IMR-90 (cell line): ENCODE measurements at regions not wholly inside any gene's neighbourhood (a gene's known extent, or its start where the extent isn't known, plus 50 kb on each side); places are given as distances from the start of the nearest gene placed in this dataset.

Source experiments
- ATAC-seq: fragments of 200-7000 bp; cut with Tn5 transposase; 2 replicates; pipeline ENCODE4 v1.9.1; 2020; ENCODE audit warnings: low read depth, mild to moderate bottlenecking, moderate library complexity
- BruUV-seq: library from RNA; stranded (reverse); fragments of 400-500 nt; replicated peaks from 2 replicates; lab custom pipeline; 2021; lab: Mats Ljungman, UMichigan
- CTCF ChIA-PET: fragments of 300-600 bp; formaldehyde crosslinking; extraction: SDS; loops from one replicate; lab custom pipeline; 2021; ENCODE audit warnings: antibody characterized with exemption; lab: Yijun Ruan, JAX
- POLR2A ChIA-PET: fragments of 300-600 bp; sonication (Branson Sonifier 250); formaldehyde crosslinking; loops from one replicate; lab custom pipeline; 2022; ENCODE audit warnings: antibody characterized with exemption; ENCODE audit not compliant: unreplicated experiment; lab: Charles Lee
- DNase-seq: peaks from one replicate; pipeline ENCODE4 v3.0.0; 2013
- H2AFZ ChIP-seq: replicated peaks from 2 replicates; pipeline ENCODE3; 2013; ENCODE audit warnings: low read length, mild to moderate bottlenecking; ENCODE audit not compliant: poor library complexity
- H2AK5ac ChIP-seq: 2 replicates; pipeline ENCODE4 v1.6.1; 2013; ENCODE audit warnings: low read depth, low read length, inconsistent platforms
- H2AK9ac ChIP-seq: replicated peaks from 2 replicates; pipeline ENCODE3; 2013; ENCODE audit warnings: mild to moderate bottlenecking, low read depth, low read length, moderate library complexity; ENCODE audit not compliant: poor library complexity
- H2BK120ac ChIP-seq: 2 replicates; pipeline ENCODE4 v1.6.1; 2013; ENCODE audit warnings: low read depth, low read length, inconsistent platforms
- H2BK15ac ChIP-seq: 3 replicates; pipeline ENCODE4 v1.6.1; 2013; ENCODE audit warnings: low read depth, low read length, inconsistent platforms
- H2BK20ac ChIP-seq: 2 replicates; pipeline ENCODE4 v1.6.1; 2013; ENCODE audit warnings: low read depth, mild to moderate bottlenecking, inconsistent platforms, low read length, moderate library complexity
- H2BK5ac ChIP-seq: 2 replicates; pipeline ENCODE4 v1.6.1; 2013; ENCODE audit warnings: mild to moderate bottlenecking, low read depth, low read length, inconsistent platforms; ENCODE audit not compliant: poor library complexity, severe bottlenecking
- H3K14ac ChIP-seq: replicated peaks from 2 replicates; pipeline ENCODE4 v1.6.1; 2013; ENCODE audit warnings: low read depth, low read length, inconsistent platforms
- H3K18ac ChIP-seq: 2 replicates; pipeline ENCODE4 v1.6.1; 2013; ENCODE audit warnings: low read depth, low read length, control low read depth
- H3K23ac ChIP-seq: 2 replicates; pipeline ENCODE4 v1.6.1; 2013; ENCODE audit warnings: low read depth, low read length, inconsistent platforms
- H3K27ac ChIP-seq: 2 replicates; pipeline ENCODE4 v1.5.1; 2013; ENCODE audit warnings: mild to moderate bottlenecking, control low read depth, low read length; ENCODE audit not compliant: insufficient read depth
- H3K27me3 ChIP-seq: 2 replicates; pipeline ENCODE4 v1.6.1; 2013; ENCODE audit warnings: low read length; ENCODE audit not compliant: control insufficient read depth, insufficient read depth
- H3K36me3 ChIP-seq: 2 replicates; pipeline ENCODE4 v1.6.1; 2013; ENCODE audit warnings: low read length, mixed read lengths; ENCODE audit not compliant: control insufficient read depth, insufficient read depth
- H3K4ac ChIP-seq: 2 replicates; pipeline ENCODE4 v1.6.1; 2013; ENCODE audit warnings: low read depth, low read length, inconsistent platforms
- H3K4me1 ChIP-seq: 2 replicates; pipeline ENCODE4 v1.6.1; 2013; ENCODE audit warnings: low read length, mixed read lengths; ENCODE audit not compliant: control insufficient read depth, insufficient read depth
- H3K4me2 ChIP-seq: 2 replicates; pipeline ENCODE4 v1.6.1; 2013; ENCODE audit warnings: low read depth, mild to moderate bottlenecking, control low read depth, low read length, moderate library complexity
- H3K4me3 ChIP-seq: 2 replicates; pipeline ENCODE4 v1.5.1; 2013; ENCODE audit warnings: low read depth, mild to moderate bottlenecking, control low read depth, low read length, moderate library complexity; ENCODE audit not compliant: insufficient read depth
- H3K56ac ChIP-seq: 2 replicates; pipeline ENCODE4 v1.6.1; 2013; ENCODE audit warnings: low read length, inconsistent platforms; ENCODE audit not compliant: insufficient read depth; ENCODE audit errors: extremely low read depth
- H3K79me1 ChIP-seq, 2 experiments: 2 replicates each; pipeline ENCODE4 v1.6.1; 2013; ENCODE audit warnings: low read length in 2 of 2, inconsistent platforms in 1 of 2, low read depth in 1 of 2
- H3K9ac ChIP-seq: 2 replicates; pipeline ENCODE4 v1.6.1; 2013; ENCODE audit warnings: low read depth, low read length, control low read depth
- H3K9me1 ChIP-seq: 2 replicates; pipeline ENCODE4 v1.6.1; 2013; ENCODE audit warnings: low read length, inconsistent platforms; ENCODE audit not compliant: insufficient read depth
- H3K9me3 ChIP-seq: 2 replicates; pipeline ENCODE4 v1.6.1; 2013; ENCODE audit warnings: low read length; ENCODE audit not compliant: control insufficient read depth, insufficient read depth
- H4K20me1 ChIP-seq: 2 replicates; pipeline ENCODE4 v1.6.1; 2013; ENCODE audit warnings: low read length, inconsistent platforms; ENCODE audit not compliant: insufficient read depth
- H4K5ac ChIP-seq: 2 replicates; pipeline ENCODE4 v1.6.1; 2013; ENCODE audit warnings: mild to moderate bottlenecking, low read depth, low read length, control low read depth
- H4K8ac ChIP-seq, 2 experiments: 2 replicates each; pipeline ENCODE4 v1.6.1; 2013; ENCODE audit warnings: low read depth in 2 of 2, low read length in 2 of 2, control low read depth in 1 of 2, inconsistent platforms in 1 of 2
- H4K91ac ChIP-seq: 2 replicates; pipeline ENCODE4 v1.6.1; 2013; ENCODE audit warnings: low read depth, low read length, inconsistent platforms; ENCODE audit not compliant: insufficient read depth
- FOS ChIP-seq: fragments of 150-350 bp; IDR thresholded peaks from 2 replicates; pipeline ENCODE4 v1.6.1; 2016; ENCODE audit warnings: low read depth, low read length
- MAZ ChIP-seq: IDR thresholded peaks from 2 replicates; pipeline ENCODE4 v1.6.1; 2012; ENCODE audit warnings: low read depth, mild to moderate bottlenecking, low read length, improper control_type of control experiment, moderate library complexity, borderline replicate concordance
- MXI1 ChIP-seq: IDR thresholded peaks from 2 replicates; pipeline ENCODE4 v1.6.1; 2012; ENCODE audit warnings: low read depth, mild to moderate bottlenecking, low read length, moderate library complexity, borderline replicate concordance
- NFE2L2 ChIP-seq: fragments of 150-350 bp; IDR thresholded peaks from 2 replicates; pipeline ENCODE4 v1.6.1; 2016; ENCODE audit warnings: low read depth, mild to moderate bottlenecking, low read length
- RAD21 ChIP-seq: IDR thresholded peaks from 2 replicates; pipeline ENCODE4 v1.6.1; 2012; ENCODE audit warnings: low read length, improper control_type of control experiment
- WGBS, 2 experiments: methylation state at CpG; one replicate each; pipeline versions ENCODE4 v1.1.5 to v1.1.7; 2013; ENCODE audit warnings: missing lambda C conversion rate in 2 of 2; ENCODE audit not compliant: insufficient read length in 1 of 2; ENCODE audit errors: extremely low coverage in 2 of 2; 5-methylcytosine and 5-hydroxymethylcytosine counted together
- dilution Hi-C: fragments of 300-500 bp; cut with HindIII; formaldehyde crosslinking; loops from one replicate; pipeline ENCODE4 v1.14.3; 2018; ENCODE audit warnings: low sequenced_read_pairs; ENCODE audit not compliant: unreplicated experiment
- in situ Hi-C: fragments of 300-500 bp; cut with MboI; formaldehyde crosslinking; loops from 3 replicates; pipeline ENCODE4 v1.14.3; 2019; ENCODE audit warnings: low sequenced_read_pairs, inconsistent platforms, mixed read lengths
- intact Hi-C: fragments of 100-400 bp; cut with micrococcal nuclease; formaldehyde crosslinking; loops from 2 replicates; pipeline ENCODE4 v1.10.0; 2022
- TF ChIP-seq, protein P1 (sequence below): fragments of 150-350 bp; IDR thresholded peaks from 2 replicates; pipeline ENCODE4 v1.6.1; 2017; ENCODE audit warnings: mild to moderate bottlenecking, antibody characterized with exemption, low read length, low read depth

DNA sequence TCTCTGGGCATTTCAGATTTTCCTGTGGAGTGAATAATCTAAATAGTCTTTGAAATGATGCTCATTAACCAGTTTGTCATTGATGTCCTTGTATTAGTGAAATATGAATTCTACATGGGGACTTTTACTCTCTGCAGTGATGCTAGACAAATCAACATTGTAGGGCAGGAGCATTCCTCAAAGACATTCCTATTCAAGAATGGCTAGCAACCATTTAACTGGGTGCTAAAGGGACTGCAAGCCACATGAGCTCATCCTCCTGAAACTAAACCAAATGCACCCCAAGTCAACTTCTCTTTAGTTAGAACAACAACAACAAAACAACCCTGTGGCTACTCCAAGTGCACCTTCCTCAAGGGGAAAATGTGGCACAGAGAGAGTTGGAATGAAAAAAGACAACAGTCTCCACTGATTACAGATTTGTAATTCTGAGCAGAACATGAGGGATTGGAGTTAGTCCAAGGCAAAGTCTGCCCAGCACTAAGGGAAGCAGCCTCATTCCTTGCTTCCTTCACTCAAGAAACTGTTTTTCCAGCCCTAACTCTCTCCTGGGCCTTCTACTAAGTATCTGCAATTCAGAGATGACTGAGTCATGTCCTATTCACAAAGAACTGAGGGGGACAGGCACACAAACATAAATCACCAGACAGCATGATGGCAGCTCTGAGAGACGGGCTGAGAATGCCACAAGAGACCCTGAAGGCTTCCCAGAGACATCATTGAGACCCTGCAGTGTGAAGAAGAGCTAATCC is 82.0 kb upstream of the WWC1 start:
- H3K36me3 ChIP-seq: no peaks in the 10 kb centered on the region
- no peak overlapping the region for H3K14ac ChIP-seq
- ChIA-PET POLR2A (no interaction called here), CTCF (no interaction called here)
- H4K8ac ChIP-seq: no peak overlapping the region
- H3K9me1 ChIP-seq: no peaks in the 10 kb centered on the region
- H3K27ac ChIP-seq: no peak overlapping the region
- H2AK9ac ChIP-seq: no peak overlapping the region
- H3K79me1 ChIP-seq: no peaks in the 10 kb centered on the region
- no peak overlapping the region for H2BK15ac ChIP-seq
- in situ Hi-C loops: no loop called here
- no peak for DNase-seq
- no peak overlapping the region for H3K4me3 ChIP-seq
- H3K56ac ChIP-seq: no peak overlapping the region
- H2BK120ac ChIP-seq: no peak overlapping the region
- no peak overlapping the region for H4K5ac ChIP-seq
- H3K27me3 ChIP-seq: no peaks in the 10 kb centered on the region
- no peaks in the 10 kb centered on the region for H3K9me3 ChIP-seq
- no CpG with 5 or more reads among the region's 1 CpG for WGBS, 2 experiments
- no peak overlapping the region for H3K23ac ChIP-seq
- H4K20me1 ChIP-seq: no peaks in the 10 kb centered on the region
- TF ChIP-seq FOS: no peak
- no peak for TF ChIP-seq RAD21
- no peak for TF ChIP-seq MXI1
- TF ChIP-seq MAZ: no peak
- TF ChIP-seq NFE2L2: no peak
- TF ChIP-seq, protein P1, sequence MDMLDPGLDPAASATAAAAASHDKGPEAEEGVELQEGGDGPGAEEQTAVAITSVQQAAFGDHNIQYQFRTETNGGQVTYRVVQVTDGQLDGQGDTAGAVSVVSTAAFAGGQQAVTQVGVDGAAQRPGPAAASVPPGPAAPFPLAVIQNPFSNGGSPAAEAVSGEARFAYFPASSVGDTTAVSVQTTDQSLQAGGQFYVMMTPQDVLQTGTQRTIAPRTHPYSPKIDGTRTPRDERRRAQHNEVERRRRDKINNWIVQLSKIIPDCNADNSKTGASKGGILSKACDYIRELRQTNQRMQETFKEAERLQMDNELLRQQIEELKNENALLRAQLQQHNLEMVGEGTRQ: no peak
- no peak overlapping the region for H3K4me2 ChIP-seq
- no peak overlapping the region for H3K4ac ChIP-seq
- no peak overlapping the region for H3K9ac ChIP-seq
- no peak overlapping the region for H2BK20ac ChIP-seq
- dilution Hi-C loops: no loop called here
- H4K91ac ChIP-seq: no peak overlapping the region
- H2BK5ac ChIP-seq: no peak overlapping the region
- intact Hi-C loops: no loop called here
- no TSS peak for BruUV-seq
- no peak overlapping the region for H3K18ac ChIP-seq
- no peaks in the 10 kb centered on the region for H3K4me1 ChIP-seq
- no peak overlapping the region for H2AK5ac ChIP-seq
- H2AFZ ChIP-seq: no peak overlapping the region
- no peak for ATAC-seq
